GM21737 (cell line): ENCODE measurements at regions not wholly inside any gene's neighbourhood (a gene's known extent, or its start where the extent isn't known, plus 50 kb on each side); places are given as distances from the start of the nearest gene placed in this dataset.

Source experiments
- ATAC-seq: cut with Tn5 transposase; IDR thresholded peaks from one replicate; pipeline ENCODE4 v1.9.1; 2021; ENCODE audit warnings: mild to moderate bottlenecking, moderate library complexity; ENCODE audit not compliant: unreplicated experiment

DNA sequence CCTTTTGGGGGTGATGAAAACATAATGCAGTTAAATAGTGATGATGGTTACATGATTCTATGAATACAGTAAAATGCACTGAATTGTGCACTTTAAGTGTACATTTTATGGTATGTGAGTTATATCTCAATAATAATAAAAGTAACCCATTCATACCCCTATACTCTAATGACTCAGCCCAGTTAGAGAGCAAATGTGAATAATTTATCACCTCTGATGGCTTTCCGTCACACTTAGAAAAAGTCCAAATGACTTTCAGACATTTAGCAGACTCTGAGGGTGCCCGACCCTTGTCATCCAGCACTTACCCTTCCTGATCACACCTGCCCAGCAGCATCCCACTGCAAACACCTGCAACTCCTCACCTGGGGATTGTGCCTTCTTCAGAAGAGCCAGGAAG lies 148.1 kb upstream of the MAF start:
- no peak for ATAC-seq

GRCh38 chr16:79747688-79748087 lies 147.2 kb upstream of the MAF start:
- ATAC-seq, result no peak

DNA sequence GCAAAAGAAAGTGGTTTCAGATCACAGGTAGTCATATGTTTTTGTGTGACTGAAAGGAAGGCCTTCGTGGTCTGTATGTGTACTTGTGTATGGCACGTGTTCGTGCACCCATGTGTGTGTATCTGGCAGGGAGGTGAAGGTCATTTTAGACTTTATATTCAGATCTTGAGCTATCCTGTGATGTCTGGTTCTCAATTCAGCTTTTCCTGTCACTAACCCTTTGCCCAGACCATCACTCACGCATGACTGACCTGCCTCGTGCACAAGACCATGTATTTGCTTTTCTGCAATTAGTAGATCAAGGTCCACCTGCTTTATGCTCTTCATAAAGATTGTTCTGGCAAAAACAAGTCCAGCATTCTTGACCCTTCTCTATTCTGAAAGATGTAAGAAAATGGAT lies 139.7 kb upstream of the MAF start:
- ATAC-seq, result no peak

- no peak for ATAC-seq
These were observed 134.7 kb upstream of the MAF start for GRCh38 chr16:79735271-79735670.

DNA sequence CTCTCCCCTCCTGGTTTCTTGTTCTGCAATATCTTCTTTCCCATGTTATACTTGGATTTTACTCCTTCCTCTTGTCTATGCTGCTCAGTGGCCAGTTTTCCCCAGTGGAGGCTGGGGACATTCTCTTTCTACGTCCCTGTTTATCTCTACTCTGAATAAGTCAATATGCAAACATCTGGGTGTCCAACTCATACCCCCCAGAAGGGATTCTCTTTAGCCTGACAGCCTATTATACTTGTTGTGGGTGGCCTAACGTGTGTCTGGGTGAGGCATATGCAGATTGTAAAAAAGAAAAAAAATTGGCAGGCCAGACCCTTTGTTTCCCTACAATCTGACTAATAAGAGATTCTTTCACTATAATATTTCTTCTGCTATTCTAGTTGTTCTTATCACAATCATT lies 134.2 kb upstream of the MAF start:
- no peak for ATAC-seq

GRCh38 chr16:79728923-79729240 lies 128.3 kb upstream of the MAF start:
- ATAC-seq, result no peak

DNA sequence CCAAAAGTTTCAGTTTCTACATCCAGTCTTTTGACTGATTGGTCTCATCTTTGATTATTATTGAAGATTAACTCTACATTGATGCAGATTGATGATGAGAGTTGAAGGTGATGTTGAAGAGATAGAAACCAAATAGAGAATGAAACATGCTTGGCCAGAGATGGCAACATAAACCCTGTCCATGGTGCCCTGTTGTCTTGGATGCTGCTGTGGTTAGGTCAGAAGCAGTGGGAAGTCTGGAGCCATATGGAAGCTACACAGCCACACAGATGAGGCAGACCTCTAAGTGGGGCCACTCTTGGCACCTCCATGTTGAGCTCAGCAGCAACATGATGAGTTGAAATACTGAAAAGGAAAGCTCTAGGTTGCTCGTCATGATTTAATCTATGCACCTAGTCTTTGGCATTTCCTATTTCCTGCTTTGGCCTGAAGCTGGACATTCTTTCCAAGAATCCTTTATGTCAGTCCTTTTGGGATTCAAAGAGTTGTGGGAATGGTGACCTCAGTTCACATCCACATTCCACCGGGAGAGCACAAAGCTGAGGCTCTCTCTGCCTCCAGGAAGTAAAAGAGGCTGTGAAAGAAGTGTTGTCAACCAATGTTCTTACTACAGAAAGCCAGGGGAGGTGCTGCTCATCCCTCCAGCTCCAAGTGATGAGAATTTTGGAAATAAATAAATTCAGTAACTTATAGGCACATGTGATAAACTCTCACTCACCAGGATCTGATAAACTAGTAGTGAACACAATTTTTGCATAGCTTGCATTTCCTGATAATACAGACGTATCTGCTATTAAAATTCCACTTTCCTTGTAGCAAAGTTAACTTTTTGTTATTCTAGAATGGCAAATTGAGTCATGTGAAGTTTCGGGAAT lies 127.7 kb upstream of the MAF start:
- ATAC-seq, result no peak

DNA sequence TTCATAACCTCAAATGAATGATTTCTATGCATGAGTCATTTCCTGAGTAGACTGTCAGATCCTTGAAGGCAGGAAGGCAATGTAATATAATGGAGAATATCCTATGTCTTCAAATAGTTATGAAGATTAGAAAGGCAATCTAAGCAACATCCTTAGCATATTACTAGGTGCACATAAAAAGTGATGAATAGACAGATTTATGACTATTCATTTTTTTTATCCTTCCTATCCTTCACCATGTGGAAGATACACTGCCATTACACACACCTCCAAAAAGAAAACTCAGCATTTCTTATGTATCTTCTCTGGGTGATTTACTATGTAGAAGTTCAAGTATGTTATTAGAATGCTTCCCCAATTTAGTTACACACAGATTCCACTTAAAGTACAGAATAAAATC lies 126.4 kb upstream of the MAF start:
- no peak for ATAC-seq

GRCh38 chr16:79725051-79725450 lies 124.5 kb upstream of the MAF start:
- no peak for ATAC-seq

- ATAC-seq, result no peak
These were observed 123.1 kb upstream of the MAF start for GRCh38 chr16:79723583-79724168.

GRCh38 chr16:79721270-79721669 lies 120.7 kb upstream of the MAF start:
- ATAC-seq, result no peak

- ATAC-seq, result no peak
These were observed 117.0 kb upstream of the MAF start for GRCh38 chr16:79717333-79718137.

DNA sequence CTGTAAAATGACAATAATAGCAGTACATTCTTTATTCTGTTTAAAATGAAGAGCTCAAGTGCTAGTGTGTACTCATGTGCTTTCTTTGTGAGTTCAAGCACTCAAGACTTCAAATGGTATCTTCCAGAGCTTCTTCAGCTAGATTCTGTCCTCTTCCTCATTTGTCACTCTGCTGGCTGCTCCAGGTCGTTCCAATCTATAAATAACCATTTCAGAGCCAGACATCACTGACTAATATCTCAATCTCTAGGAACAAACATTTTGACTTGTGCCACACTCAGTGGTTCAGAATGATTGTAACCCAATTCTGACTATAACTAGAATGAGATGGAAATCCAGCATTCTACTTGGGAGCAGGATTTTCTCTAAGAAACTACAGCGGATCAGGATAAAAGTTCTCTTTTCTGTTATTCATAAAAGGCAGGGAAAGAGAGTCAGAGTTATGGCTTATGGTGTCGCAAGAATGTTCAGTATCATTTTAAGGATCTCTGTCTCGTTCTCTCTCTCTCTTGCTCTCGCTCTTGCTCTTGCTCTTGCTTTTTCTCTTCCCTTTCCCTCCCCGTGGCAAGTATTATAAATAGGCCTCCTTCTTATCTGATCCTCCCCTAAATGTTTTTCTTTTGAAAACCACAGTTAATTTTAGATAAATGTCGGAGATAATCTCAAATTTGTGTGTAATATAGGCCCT lies 116.3 kb upstream of the MAF start:
- ATAC-seq, result no peak

DNA sequence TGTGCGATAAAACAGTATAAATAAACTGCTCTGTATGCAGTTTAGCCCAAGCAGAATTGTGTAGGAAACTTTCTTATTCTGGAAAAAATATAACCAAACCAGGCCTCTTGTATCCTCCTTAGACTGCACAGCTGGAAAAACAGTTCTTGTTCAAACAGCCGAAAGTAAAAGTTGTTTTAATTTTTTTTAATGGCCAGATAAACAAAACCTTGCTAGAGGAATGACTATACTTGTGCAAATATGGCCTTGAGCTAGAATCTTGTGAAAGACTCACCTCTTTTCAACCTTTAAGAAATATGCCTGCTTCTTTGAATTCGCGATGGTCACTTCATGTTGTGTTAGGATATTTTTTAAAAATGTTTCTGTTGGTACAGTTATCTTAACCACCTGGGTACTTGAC lies 114.5 kb upstream of the MAF start:
- no peak for ATAC-seq

- ATAC-seq, result no peak
These were observed 113.9 kb upstream of the MAF start for GRCh38 chr16:79714440-79714839.

GRCh38 chr16:79713609-79714309 lies 113.2 kb upstream of the MAF start:
- ATAC-seq, result no peak

DNA sequence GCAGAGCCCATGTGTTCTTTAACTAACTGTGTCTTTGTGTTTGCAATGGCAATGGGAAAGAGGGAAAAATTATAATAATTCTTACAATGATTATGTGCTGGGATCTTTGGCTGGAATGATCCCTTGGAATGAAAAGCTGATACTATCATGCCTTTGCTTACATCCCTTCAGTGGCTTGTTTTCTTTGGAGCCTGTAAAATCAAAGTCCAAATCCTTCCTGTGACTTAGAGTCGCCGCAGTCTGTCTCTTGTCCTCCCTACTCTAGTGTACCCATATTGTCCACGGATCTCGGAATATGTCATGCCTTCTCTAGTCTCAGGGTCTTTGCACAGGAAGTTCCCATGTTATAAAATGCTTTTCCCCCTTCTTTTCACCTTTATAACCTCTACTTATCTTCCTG lies 111.7 kb upstream of the MAF start:
- ATAC-seq, result no peak

GRCh38 chr16:79707876-79708275 lies 107.3 kb upstream of the MAF start:
- no peak for ATAC-seq

DNA sequence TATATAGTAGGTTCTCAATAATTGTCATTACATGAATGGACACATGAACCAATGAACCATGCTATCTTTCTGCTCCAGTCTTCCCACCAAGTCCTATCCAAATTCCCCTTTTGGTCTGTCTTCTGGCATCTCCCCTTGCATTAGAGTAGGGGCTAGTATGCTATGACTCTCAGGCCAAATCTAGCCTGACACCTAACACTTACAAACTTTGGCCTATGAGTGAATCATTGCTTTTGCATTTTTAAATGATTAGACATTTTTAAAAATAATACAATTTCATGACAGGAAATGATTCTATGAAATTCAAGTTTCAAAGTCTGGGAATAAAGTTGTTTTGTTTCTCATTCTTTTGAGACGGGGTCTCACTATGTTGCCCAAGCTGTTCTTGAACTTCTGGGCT lies 102.5 kb upstream of the MAF start:
- ATAC-seq, result no peak

GRCh38 chr16:79698341-79698753 lies 97.8 kb upstream of the MAF start:
- ATAC-seq, result no peak
